Activated T-helper 9 cell treated with anti-CD3 and anti-CD28 coated beads, Interleukin-2, amount 50 U/mL, for 16 hours (primary cell): ENCODE measurements at regions not wholly inside any gene's neighbourhood (a gene's known extent, or its start where the extent isn't known, plus 50 kb on each side); places are given as distances from the start of the nearest gene placed in this dataset.

Experiments used
- DNase-seq: peaks from one replicate; pipeline ENCODE4 v3.0.0-alpha.2; 2020; ENCODE audit warnings: low read depth

- DNase-seq, result no peak
Measured at GRCh38 chr9:20291201-20291600, 331.1 kb downstream of the MLLT3 start.

- DNase-seq, result no peak
Measured at GRCh38 chr9:20290257-20290656, 332.0 kb downstream of the MLLT3 start.

- DNase-seq, result no peak
Measured at GRCh38 chr9:20289423-20290010, 332.8 kb downstream of the MLLT3 start.

GRCh38 chr9:20286969-20287368, 335.3 kb downstream of the MLLT3 start:
- no peak for DNase-seq

- no peak for DNase-seq
Measured at GRCh38 chr9:20286154-20286700, 336.1 kb downstream of the MLLT3 start.

GRCh38 chr9:20284601-20285289, 337.6 kb downstream of the MLLT3 start:
- no peak for DNase-seq

GRCh38 chr9:20280330-20280729, 342.0 kb downstream of the MLLT3 start:
- no peak for DNase-seq

- no peak for DNase-seq
Measured at GRCh38 chr9:20276762-20277161, 345.5 kb downstream of the MLLT3 start.

- no peak for DNase-seq
Measured at GRCh38 chr9:20271723-20272122, 350.6 kb downstream of the MLLT3 start.

- no peak for DNase-seq
Measured at GRCh38 chr9:20271096-20271495, 351.2 kb downstream of the MLLT3 start.

GRCh38 chr9:20270161-20270560, 352.1 kb downstream of the MLLT3 start:
- no peak for DNase-seq

- DNase-seq, result no peak
Measured at GRCh38 chr9:20269620-20270019, 352.7 kb downstream of the MLLT3 start.

- no peak for DNase-seq
Measured at GRCh38 chr9:20264896-20265295, 357.4 kb downstream of the MLLT3 start.

- DNase-seq, result no peak
Measured at GRCh38 chr9:20262611-20263010, 359.7 kb downstream of the MLLT3 start.

GRCh38 chr9:20256284-20256948, 365.9 kb downstream of the MLLT3 start:
- no peak for DNase-seq

- no peak for DNase-seq
Measured at GRCh38 chr9:20255052-20255451, 367.2 kb downstream of the MLLT3 start.

GRCh38 chr9:20253635-20254034, 368.7 kb downstream of the MLLT3 start:
- no peak for DNase-seq

- DNase-seq, result no peak
Measured at GRCh38 chr9:20252778-20253177, 369.5 kb downstream of the MLLT3 start.

- no peak for DNase-seq
Measured at GRCh38 chr9:20250791-20251190, 371.5 kb downstream of the MLLT3 start.

- no peak for DNase-seq
Measured at GRCh38 chr9:20244271-20244670, 378.0 kb downstream of the MLLT3 start.

GRCh38 chr9:20243841-20244240, 378.5 kb downstream of the MLLT3 start:
- DNase-seq, result no peak

- DNase-seq, result no peak
Measured at GRCh38 chr9:20242510-20243189, 379.6 kb downstream of the MLLT3 start.

- no peak for DNase-seq
Measured at GRCh38 chr9:20240498-20240897, 381.8 kb downstream of the MLLT3 start.
